ENCODE measurements at regions not wholly inside any gene's neighbourhood (a gene's known extent, or its start where the extent isn't known, plus 50 kb on each side); places are given as distances from the start of the nearest gene placed in this dataset.
"Not testable (repeated sequence)": the region's sequence is repeated elsewhere in the genome, so short reads cannot be mapped to it uniquely, and the experiment has no call there.

DNA sequence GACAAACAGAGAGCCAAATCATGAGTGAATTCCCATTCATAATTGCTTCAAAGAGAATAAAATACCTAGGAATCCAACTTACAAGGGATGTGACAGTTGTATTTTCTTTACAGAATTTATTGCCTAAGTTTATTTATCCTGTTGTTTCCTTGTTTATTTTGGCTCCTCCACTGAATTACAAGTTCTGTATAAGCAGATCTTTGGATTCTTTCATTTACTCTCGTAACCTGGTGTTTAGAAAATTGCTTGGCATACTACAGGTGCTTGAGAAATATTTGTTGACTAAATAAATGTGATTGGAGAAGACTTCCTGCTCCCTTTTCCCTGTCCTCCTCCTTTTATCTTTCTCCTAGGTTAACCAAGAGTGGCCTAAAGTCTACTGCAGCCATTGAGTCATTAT is 455.6 kb downstream of the TMEM38B start:
- Histone ChIP-seq H3K9ac (ENCODE audit: insufficient read length, low read depth) (no peak overlapping the region), H3K4me1 (ENCODE audit: insufficient read depth, insufficient read length) (no peaks in the 10 kb centered on the region), H3K4me3 (ENCODE audit: insufficient read length, low read depth) (no peak overlapping the region), H3K9me3 (ENCODE audit: insufficient read depth, low read length) (no peaks in the 10 kb centered on the region), H3K36me3 (ENCODE audit: insufficient read depth, insufficient read length, low read length) (no peaks in the 10 kb centered on the region), H3K27me3 (ENCODE audit: insufficient read depth, insufficient read length) (no peaks in the 10 kb centered on the region)
- DNase-seq (ENCODE audit: low read depth, low spot score), result no peak
- TF ChIP-seq YY1 (IDR thresholded peaks at IDR 0.05; ENCODE audit: insufficient read depth, insufficient read length) (no peak), ZNF274 (IDR thresholded peaks at IDR 0.05; ENCODE audit: low read depth, low read length) (no peak), SUZ12 (IDR thresholded peaks at IDR 0.05; ENCODE audit: extremely low read depth, insufficient read depth, insufficient read length) (no peak)

DNA sequence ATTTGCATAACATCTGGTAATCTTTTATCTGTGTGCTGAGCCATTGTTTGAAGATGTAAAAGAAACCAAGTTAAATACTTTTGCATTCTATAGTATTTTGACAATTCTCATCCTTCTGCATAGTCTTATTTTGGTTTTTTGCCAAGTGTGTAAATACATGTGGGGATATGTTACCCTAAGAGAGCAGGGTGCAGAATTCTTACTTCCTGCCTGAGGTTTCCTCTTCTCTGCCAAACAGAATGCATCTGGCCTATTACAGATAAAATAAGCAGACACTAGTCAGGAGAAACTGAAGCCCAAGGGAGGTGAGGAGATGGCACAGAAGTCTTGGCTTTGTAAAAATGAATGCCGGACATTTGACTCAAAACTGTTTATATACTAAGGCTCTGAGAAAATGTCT is 462.1 kb downstream of the TMEM38B start:
- TF ChIP-seq SUZ12 (IDR thresholded peaks at IDR 0.05; ENCODE audit: extremely low read depth, insufficient read depth, insufficient read length) (no peak), YY1 (IDR thresholded peaks at IDR 0.05; ENCODE audit: insufficient read depth, insufficient read length) (no peak), ZNF274 (IDR thresholded peaks at IDR 0.05; ENCODE audit: low read depth, low read length) (no peak)
- Histone ChIP-seq H3K4me1 (ENCODE audit: insufficient read depth, insufficient read length) (no peaks in the 10 kb centered on the region), H3K36me3 (ENCODE audit: insufficient read depth, insufficient read length, low read length) (no peaks in the 10 kb centered on the region), H3K27me3 (ENCODE audit: insufficient read depth, insufficient read length) (no peaks in the 10 kb centered on the region), H3K4me3 (ENCODE audit: insufficient read length, low read depth) (no peak overlapping the region), H3K9me3 (ENCODE audit: insufficient read depth, low read length) (no peaks in the 10 kb centered on the region), H3K9ac (ENCODE audit: insufficient read length, low read depth) (no peak overlapping the region)
- DNase-seq (ENCODE audit: low read depth, low spot score), result no peak

DNA sequence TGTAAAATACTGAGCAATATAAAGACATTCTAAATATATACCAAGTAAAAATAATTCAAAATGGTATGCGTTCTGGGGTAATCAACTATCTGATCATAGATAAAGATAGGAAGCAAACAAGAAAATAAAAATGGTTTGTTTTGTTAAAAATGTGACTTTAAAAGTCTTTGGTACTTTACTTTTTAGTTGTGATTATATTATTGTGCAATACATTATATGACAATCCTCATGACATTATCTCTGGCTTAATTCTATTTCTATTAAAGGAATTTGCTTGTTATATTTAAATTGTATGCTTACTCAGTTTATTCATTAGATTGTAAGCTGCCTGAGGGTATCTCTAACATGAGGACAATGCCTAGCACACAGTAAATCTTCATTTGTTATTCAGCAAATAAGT is 477.9 kb downstream of the TMEM38B start:
- H3K4me3 ChIP-seq (ENCODE audit: insufficient read length, low read depth), result no peak overlapping the region
- TF ChIP-seq SUZ12 (IDR thresholded peaks at IDR 0.05; ENCODE audit: extremely low read depth, insufficient read depth, insufficient read length) (no peak), YY1 (IDR thresholded peaks at IDR 0.05; ENCODE audit: insufficient read depth, insufficient read length) (no peak), ZNF274 (IDR thresholded peaks at IDR 0.05; ENCODE audit: low read depth, low read length) (no peak)
- DNase-seq (ENCODE audit: low read depth, low spot score), result no peak
- H3K36me3 ChIP-seq (ENCODE audit: insufficient read depth, insufficient read length, low read length), result no peaks in the 10 kb centered on the region
- no peaks in the 10 kb centered on the region for H3K4me1 ChIP-seq (ENCODE audit: insufficient read depth, insufficient read length)
- no peak overlapping the region for H3K9ac ChIP-seq (ENCODE audit: insufficient read length, low read depth)
- H3K9me3 ChIP-seq (ENCODE audit: insufficient read depth, low read length), result no peaks in the 10 kb centered on the region
- no peaks in the 10 kb centered on the region for H3K27me3 ChIP-seq (ENCODE audit: insufficient read depth, insufficient read length)

DNA sequence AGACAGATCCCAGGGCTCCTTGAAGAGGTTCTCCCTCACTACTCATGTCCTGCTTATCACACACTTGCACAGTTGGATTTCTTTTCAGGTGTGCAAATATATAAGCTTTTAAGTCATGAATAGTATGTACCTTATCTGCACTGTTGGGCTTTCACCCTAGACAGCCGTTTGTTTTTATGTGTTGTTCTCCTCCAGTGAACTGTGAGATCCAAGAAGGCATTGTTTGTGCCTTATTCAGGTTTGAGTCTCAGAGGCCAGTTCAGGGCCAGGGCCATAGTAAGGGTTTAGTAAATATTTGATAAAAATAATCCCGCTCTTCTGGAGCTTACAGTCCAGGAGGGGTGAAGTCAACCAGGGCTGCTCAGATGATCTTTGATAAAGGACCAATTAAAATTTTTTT is 480.0 kb downstream of the TMEM38B start:
- no peaks in the 10 kb centered on the region for H3K27me3 ChIP-seq (ENCODE audit: insufficient read depth, insufficient read length)
- no peaks in the 10 kb centered on the region for H3K36me3 ChIP-seq (ENCODE audit: insufficient read depth, insufficient read length, low read length)
- H3K9me3 ChIP-seq (ENCODE audit: insufficient read depth, low read length), result no peaks in the 10 kb centered on the region
- DNase-seq (ENCODE audit: low read depth, low spot score), result no peak
- H3K4me3 ChIP-seq (ENCODE audit: insufficient read length, low read depth), result no peak overlapping the region
- TF ChIP-seq SUZ12 (IDR thresholded peaks at IDR 0.05; ENCODE audit: extremely low read depth, insufficient read depth, insufficient read length), result no peak
- H3K9ac ChIP-seq (ENCODE audit: insufficient read length, low read depth), result no peak overlapping the region
- no peaks in the 10 kb centered on the region for H3K4me1 ChIP-seq (ENCODE audit: insufficient read depth, insufficient read length)

DNA sequence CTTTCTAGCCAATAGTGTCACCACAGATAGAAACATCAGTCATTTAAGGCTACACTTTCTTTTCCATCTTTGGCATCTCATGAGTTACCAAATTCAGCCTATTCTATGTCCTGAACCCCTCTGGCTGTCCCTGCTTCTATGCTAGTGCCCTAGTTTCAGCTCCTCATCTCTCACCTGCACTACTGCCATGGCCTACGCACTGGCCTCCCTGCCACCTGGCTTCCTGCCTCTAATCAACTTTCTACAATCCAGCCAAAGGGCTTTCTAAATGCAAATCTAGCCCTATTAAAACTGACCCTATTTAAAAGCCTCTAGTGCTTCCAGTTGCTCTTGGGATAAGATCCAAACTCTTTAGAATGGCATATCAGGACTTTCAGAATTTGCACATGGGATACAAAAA is 482.9 kb downstream of the TMEM38B start:
- Histone ChIP-seq H3K27me3 (ENCODE audit: insufficient read depth, insufficient read length) (no peaks in the 10 kb centered on the region), H3K9ac (ENCODE audit: insufficient read length, low read depth) (no peak overlapping the region), H3K4me1 (ENCODE audit: insufficient read depth, insufficient read length) (no peaks in the 10 kb centered on the region), H3K36me3 (ENCODE audit: insufficient read depth, insufficient read length, low read length) (no peaks in the 10 kb centered on the region), H3K4me3 (ENCODE audit: insufficient read length, low read depth) (no peak overlapping the region), H3K9me3 (ENCODE audit: insufficient read depth, low read length) (no peaks in the 10 kb centered on the region)
- TF ChIP-seq YY1 (IDR thresholded peaks at IDR 0.05; ENCODE audit: insufficient read depth, insufficient read length) (no peak), SUZ12 (IDR thresholded peaks at IDR 0.05; ENCODE audit: extremely low read depth, insufficient read depth, insufficient read length) (no peak), ZNF274 (IDR thresholded peaks at IDR 0.05; ENCODE audit: low read depth, low read length) (no peak)
- DNase-seq (ENCODE audit: low read depth, low spot score), result no peak

DNA sequence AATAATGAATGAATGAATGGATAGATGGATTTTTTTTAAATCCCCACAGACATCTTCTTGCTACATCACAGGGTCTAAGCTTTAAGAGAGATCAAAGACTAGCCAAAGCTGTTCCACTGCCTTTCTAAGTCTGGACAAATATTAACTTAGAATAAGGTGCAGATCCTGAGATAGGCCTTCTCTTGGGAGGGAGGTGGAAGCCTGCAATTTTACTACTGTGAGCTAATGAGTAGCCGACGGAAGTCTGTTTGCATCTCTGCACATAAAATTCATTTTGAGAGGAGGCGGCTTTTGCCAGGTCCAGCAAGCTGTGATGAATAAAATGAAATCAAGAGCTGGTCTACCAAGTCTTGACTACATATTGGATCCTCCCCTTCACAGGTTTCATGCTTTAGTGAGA is 484.9 kb downstream of the TMEM38B start:
- H3K9me3 ChIP-seq (ENCODE audit: insufficient read depth, low read length), result no peaks in the 10 kb centered on the region
- DNase-seq (ENCODE audit: low read depth, low spot score), result no peak
- no peak for TF ChIP-seq SUZ12 (IDR thresholded peaks at IDR 0.05; ENCODE audit: extremely low read depth, insufficient read depth, insufficient read length)
- TF ChIP-seq ZNF274 (IDR thresholded peaks at IDR 0.05; ENCODE audit: low read depth, low read length), result no peak
- TF ChIP-seq YY1 (IDR thresholded peaks at IDR 0.05; ENCODE audit: insufficient read depth, insufficient read length), result no peak

DNA sequence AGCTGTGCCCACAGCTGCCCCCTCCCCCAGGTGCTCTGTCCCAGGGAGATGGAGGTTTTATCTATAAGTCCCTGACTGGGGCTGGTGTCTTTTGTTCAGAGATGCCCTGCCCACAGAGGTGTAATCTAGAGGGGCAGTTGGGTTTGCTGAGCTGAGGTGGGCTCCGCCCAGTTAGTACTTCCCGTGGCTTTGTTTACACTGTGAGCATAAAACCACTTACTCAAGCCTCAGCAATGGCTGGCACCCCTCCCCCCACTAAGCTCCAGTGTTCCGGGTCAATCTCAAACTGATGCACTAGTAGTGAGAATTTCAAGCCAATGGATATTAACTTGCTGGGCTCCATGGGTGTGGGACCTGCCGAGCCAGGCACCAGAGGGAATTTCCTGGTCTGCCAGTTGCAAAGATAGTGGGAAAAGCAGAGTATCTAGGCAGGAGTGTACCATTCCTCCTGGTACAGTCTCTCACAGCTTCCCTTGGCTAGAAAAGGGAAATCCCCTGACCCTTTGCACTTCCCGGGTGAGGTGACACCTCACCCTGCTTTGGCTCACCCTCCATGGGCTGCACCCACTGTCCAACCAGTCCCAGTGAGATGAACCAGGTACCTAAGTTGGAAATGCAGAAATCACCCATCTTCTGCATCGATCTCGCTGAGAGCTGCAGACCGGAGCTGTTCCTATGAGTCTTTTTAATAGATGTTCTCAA is 509.6 kb downstream of the TMEM38B start:
- not testable (repeated sequence) for H3K36me3 ChIP-seq (ENCODE audit: insufficient read depth, insufficient read length, low read length); H3K9me3 ChIP-seq (ENCODE audit: insufficient read depth, low read length); H3K9ac ChIP-seq (ENCODE audit: insufficient read length, low read depth); H3K27me3 ChIP-seq (ENCODE audit: insufficient read depth, insufficient read length); H3K4me1 ChIP-seq (ENCODE audit: insufficient read depth, insufficient read length); H3K4me3 ChIP-seq (ENCODE audit: insufficient read length, low read depth)
- peak; percentile 35 for DNase-seq (ENCODE audit: low read depth, low spot score)

More for the DNA sequence above, 484.9 kb downstream of the TMEM38B start:
- no peaks in the 10 kb centered on the region for H3K4me1 ChIP-seq (ENCODE audit: insufficient read depth, insufficient read length)
- H3K4me3 ChIP-seq (ENCODE audit: insufficient read length, low read depth), result no peak overlapping the region
- H3K9ac ChIP-seq (ENCODE audit: insufficient read length, low read depth), result no peak overlapping the region
- H3K27me3 ChIP-seq (ENCODE audit: insufficient read depth, insufficient read length), result no peaks in the 10 kb centered on the region
- no peaks in the 10 kb centered on the region for H3K36me3 ChIP-seq (ENCODE audit: insufficient read depth, insufficient read length, low read length)

DNA sequence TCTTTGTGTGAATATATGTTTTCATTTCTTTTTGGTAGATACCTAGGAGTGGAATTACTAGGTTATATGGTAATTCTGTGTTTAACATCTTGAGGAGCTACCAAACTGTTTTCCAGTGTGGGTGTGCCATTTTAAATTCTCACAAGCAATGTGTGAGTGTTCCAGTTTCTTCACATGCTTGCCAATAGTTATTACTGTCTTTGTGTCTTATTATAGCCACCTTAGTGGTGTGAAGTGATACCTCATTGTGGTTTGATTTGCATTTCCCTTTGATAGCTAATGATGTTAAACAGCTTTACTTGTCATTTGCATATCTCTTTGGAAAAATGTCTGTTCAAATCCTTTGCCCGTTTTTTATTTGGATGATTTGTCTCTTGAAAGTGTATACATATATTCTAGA is 513.0 kb downstream of the TMEM38B start:
- H3K4me1 ChIP-seq (ENCODE audit: insufficient read depth, insufficient read length), result no peaks in the 10 kb centered on the region
- H3K4me3 ChIP-seq (ENCODE audit: insufficient read length, low read depth), result no peak overlapping the region
- no peaks in the 10 kb centered on the region for H3K36me3 ChIP-seq (ENCODE audit: insufficient read depth, insufficient read length, low read length)
- TF ChIP-seq YY1 (IDR thresholded peaks at IDR 0.05; ENCODE audit: insufficient read depth, insufficient read length), result no peak
- TF ChIP-seq SUZ12 (IDR thresholded peaks at IDR 0.05; ENCODE audit: extremely low read depth, insufficient read depth, insufficient read length), result no peak
- no peak for TF ChIP-seq ZNF274 (IDR thresholded peaks at IDR 0.05; ENCODE audit: low read depth, low read length)
- no peaks in the 10 kb centered on the region for H3K27me3 ChIP-seq (ENCODE audit: insufficient read depth, insufficient read length)
- no peak overlapping the region for H3K9ac ChIP-seq (ENCODE audit: insufficient read length, low read depth)
- DNase-seq (ENCODE audit: low read depth, low spot score), result no peak
- no peaks in the 10 kb centered on the region; the same call in 1 of the 2 replicates for H3K9me3 ChIP-seq (ENCODE audit: insufficient read depth, low read length)
